ENCODE measurements at regions not wholly inside any gene's neighbourhood (a gene's known extent, or its start where the extent isn't known, plus 50 kb on each side); places are given as distances from the start of the nearest gene placed in this dataset.

GRCh38 chr9:73011181-73011750, 58.4 kb upstream of the ALDH1A1 start:
- ATAC-seq: no peak

- ATAC-seq: no peak
Measured at GRCh38 chr9:73009649-73010288, 56.9 kb upstream of the ALDH1A1 start.

- ATAC-seq: no peak
Measured at GRCh38 chr9:73007966-73008672, 55.3 kb upstream of the ALDH1A1 start.

DNA sequence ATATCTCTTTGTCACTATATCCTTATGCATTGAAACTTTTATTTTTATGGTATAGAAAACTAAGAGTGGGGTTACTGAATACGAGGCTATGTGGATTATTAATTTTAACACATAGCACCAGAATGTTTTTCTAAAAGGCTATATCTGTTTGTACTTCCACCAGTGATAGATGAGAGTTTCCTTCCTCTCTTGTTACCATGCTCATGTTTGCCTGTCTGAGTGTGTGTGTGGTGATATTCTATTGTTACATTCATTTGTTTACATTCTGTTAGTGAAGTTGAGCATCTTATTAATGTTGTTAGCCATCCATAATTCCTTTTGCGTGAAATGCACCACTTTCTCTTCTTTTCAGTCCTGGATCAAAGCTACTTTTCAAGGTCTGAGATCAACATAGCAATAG, 54.1 kb upstream of the ALDH1A1 start:
- ATAC-seq: no peak

Measured in esophagus mucosa (tissue), 1 donor.